ENCODE measurements at regions not wholly inside any gene's neighbourhood (a gene's known extent, or its start where the extent isn't known, plus 50 kb on each side); places are given as distances from the start of the nearest gene placed in this dataset.

DNA sequence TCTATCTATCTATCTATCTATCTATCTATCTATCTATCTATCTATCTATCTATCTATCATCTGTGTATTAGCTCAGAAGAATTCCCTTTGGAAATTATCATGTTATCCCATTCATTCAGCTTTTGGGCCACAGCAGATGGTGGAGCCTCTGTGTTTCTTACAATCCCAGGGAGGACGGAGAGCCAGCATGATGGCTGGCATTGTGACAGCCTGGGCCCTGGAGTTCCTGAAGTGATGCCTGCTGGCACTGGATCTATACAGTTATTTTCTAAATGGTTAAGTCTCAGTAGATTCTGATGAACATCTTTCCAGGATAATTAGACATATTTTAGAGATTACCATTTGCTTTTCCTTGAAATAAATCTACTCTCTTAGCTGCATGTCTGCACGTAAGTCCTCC, 385.4 kb upstream of the NXPH2 start:
- no peak for DNase-seq (ENCODE audit: low read depth in 2 of 2)

DNA sequence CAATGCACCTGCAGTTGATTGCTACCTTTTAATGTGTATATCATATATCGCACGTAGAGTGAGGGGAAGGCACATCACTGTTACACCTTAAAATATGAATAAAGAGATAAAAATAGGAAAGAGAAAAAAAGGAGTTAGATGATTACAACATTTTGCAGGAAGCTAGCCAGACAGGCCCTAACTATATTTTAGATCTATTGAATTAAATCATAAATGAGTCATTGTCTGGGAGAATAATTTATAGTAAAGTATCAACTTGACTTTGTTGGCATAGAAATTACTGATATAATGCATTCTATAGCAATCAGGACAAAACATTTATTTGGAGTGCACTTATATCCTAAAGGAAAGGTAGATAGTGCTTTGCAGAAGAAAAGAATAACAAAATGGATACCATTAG, 384.9 kb upstream of the NXPH2 start:
- no peak for DNase-seq (ENCODE audit: low read depth in 2 of 2)

GRCh38 chr2:139162957-139163356, 382.8 kb upstream of the NXPH2 start:
- DNase-seq (ENCODE audit: low read depth in 2 of 2), result no peak

DNA sequence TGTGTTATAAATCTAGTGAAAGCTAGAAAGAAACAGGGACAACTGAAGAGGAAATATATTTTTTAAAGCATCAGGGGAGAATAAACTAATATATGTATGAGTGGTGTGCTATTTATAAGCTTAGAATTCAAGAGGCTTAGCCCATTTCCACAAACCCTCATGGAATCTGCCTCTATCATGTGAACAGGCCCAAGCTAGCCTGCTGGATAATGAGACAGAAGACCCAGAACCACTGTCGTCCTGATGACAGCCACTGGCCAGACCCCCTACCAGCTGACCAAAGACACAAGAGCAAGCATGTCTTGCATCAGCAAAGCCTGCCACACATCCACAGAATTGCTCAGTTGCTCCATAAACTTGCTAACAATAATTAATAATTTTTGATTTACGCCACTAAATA, 382.3 kb upstream of the NXPH2 start:
- no peak for DNase-seq (ENCODE audit: low read depth in 2 of 2)

DNA sequence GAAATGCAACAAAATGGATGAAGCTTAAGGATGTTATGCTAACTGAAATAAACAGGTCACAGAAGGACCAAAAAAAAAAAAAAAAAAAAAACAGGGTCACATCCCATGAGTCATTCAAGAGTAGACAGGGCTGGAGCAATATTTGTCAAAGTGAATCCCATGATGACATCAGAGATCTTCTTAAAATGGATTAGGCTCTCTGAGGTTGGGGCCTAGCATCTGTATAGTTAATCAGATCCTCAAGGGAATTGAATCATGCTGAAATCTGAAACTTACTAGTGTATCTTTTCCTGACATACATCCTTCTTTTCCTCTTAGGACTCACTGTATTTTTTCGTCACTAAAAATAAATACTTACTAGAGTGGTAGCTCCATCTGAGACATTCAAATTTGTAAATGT, 380.6 kb upstream of the NXPH2 start:
- no peak for DNase-seq (ENCODE audit: low read depth in 2 of 2)

DNA sequence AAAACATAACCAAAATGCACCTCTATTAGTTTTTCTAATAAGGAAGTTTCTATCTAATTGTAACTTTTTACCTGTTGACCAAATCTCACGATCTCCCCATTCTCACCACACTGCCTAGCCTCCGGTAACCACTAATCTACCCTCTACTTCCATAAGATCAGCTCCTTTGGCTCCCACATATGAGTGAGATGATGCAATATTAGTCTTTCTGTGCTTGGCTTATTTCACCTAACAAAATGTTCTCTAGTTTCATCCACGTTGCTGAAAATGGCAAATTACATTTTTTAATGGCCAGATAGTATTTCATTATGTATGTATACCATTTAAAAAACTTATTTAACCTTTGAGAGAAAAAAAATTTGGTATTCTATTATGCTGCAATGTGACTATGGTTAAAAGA, 379.0 kb upstream of the NXPH2 start:
- no peak for DNase-seq (ENCODE audit: low read depth in 2 of 2)

- no peak for DNase-seq (ENCODE audit: low read depth in 2 of 2)
These were observed 376.5 kb upstream of the NXPH2 start for GRCh38 chr2:139156730-139157129.

DNA sequence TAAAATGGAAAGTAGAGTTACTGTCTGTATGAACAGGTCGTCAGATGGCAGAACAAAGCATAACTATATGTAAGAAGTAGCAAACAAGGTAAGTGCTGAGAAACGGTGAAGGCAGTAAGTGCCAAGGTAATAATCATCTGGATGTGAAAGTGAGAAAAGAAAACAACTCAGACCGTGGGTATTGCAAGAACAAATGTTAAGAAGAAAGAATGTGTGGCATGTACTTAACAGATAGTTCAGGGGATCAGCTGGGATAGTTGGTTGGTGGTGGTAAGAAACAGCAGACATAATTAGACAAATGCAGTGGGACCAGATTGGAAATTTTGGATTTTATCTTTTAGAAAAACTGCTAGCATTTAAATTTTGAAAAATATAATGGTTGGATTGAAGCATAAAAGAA, 375.8 kb upstream of the NXPH2 start:
- DNase-seq (ENCODE audit: low read depth in 2 of 2), result no peak

GRCh38 chr2:139142252-139142880, 362.2 kb upstream of the NXPH2 start:
- peak; percentile 3 to 29 for DNase-seq (ENCODE audit: low read depth in 2 of 2)

- DNase-seq (ENCODE audit: low read depth in 2 of 2), result no peak
These were observed 344.1 kb upstream of the NXPH2 start for GRCh38 chr2:139124271-139124670.

- no peak for DNase-seq (ENCODE audit: low read depth in 2 of 2)
These were observed 343.6 kb upstream of the NXPH2 start for GRCh38 chr2:139123795-139124194.

DNA sequence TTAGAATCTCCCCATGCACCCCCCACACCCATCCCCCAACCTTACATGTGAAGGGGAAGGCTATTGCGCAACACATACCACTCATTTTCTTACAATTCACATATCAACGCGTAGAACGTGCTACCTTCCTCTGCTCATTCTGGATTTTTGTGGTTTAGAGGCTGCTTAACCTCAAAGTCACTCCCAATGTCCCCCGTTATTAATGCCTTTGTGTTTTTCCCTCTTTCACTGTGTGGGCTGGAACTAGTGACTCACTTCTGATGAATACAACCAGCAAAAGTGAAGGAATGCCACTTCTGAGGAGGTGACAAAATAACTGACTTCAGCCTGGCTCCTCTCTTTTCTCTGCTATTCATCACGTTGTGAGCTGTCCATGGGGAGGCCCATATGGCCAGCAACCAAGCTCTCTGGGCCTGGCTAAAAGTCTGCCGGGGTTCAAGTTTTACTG, 342.5 kb upstream of the NXPH2 start:
- DNase-seq (ENCODE audit: low read depth in 2 of 2), result no peak

DNA sequence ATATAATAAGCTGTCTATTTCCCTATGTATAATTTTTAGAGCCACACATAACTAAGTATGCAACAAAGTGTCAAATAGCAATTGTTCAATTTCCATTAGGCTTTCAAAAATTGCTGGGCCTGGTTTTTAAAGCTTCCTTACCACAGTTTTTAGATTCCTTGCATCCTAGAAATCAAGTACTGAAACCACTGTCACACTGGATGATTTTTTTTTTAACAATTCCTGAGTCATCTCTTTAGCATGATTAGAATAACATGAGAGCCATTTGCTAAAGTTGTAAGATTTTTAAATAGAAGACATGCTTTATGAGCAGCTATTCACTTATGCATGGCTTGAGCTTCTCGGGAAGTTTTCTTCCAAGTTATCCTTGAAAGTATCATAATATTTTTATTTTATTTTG, 319.5 kb upstream of the NXPH2 start:
- no peak for DNase-seq (ENCODE audit: low read depth in 2 of 2)

DNA sequence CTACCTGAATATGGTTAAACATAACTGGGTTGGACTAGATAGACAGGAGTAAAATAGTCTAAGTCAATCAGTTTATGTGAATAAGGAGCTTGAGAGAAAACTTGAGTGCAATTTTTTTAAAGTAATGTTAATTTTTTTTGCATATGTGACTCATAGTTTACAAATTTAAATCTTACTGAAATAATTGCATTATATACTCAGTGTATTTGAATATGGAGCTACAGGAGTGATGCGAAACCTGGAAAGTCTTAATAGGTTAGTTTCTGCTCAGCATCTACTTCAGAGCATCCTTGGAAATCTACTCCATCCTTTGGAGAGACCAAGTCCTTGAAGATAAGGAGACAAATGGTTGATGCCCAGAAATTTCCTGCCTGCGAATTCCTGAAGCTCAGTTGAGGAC, 318.8 kb upstream of the NXPH2 start:
- DNase-seq (ENCODE audit: low read depth in 2 of 2), result no peak

- no peak for DNase-seq (ENCODE audit: low read depth in 2 of 2)
These were observed 302.9 kb upstream of the NXPH2 start for GRCh38 chr2:139083121-139083520.

DNA sequence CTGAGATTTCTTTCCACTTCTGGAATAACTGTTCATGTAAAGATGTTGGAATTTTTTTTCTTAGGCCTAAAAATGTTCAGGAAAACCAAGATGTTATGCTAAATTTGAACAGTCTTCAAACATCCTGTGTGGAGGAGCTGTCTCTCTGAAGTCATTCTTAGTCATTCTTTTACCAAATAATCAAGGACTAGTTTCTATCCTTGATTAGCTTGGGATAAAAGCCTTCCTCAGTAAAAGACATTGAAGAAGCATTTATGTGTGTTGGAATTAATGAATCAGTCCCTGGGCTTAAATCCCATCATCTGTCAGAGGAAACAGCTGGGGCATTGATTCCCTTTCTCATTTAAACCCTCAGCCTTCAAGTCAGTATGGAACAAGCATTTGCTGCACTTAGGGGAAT, 300.1 kb upstream of the NXPH2 start:
- DNase-seq (ENCODE audit: low read depth in 2 of 2), result no peak

GRCh38 chr2:139079311-139079710, 299.1 kb upstream of the NXPH2 start:
- no peak for DNase-seq (ENCODE audit: low read depth in 2 of 2)

GRCh38 chr2:139078376-139078775, 298.2 kb upstream of the NXPH2 start:
- no peak for DNase-seq (ENCODE audit: low read depth in 2 of 2)

DNA sequence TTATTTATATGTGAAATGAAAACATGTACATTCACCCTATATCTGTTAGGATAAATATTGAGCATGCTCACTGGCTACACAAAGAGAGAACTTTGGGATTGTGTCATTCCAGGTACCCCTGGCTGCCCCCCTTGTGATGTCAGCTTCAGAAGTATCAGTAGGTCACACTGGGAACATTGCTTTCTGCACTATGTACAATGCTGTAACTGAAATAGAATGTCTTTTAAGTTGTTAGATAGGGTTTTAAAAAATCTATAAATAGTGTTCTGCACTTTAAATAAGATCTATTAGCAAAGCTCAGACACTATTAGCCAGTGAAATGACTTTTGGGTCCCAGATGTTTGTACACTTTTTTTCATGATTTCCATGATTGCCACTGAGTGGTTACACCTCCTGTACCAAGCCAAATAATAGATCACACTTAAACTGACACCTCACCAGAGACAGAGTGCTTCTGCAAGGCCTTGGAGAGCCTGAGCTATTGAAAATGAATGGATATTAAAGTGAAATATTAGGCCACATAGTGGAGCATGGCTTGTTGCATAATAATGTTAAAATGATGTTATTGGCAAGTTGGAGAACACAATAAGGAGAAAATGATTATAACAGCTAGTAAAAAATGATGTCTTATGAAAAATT, 297.0 kb upstream of the NXPH2 start:
- no peak for DNase-seq (ENCODE audit: low read depth in 2 of 2)

- no peak for DNase-seq (ENCODE audit: low read depth in 2 of 2)
These were observed 287.7 kb upstream of the NXPH2 start for GRCh38 chr2:139067874-139068273.

DNA sequence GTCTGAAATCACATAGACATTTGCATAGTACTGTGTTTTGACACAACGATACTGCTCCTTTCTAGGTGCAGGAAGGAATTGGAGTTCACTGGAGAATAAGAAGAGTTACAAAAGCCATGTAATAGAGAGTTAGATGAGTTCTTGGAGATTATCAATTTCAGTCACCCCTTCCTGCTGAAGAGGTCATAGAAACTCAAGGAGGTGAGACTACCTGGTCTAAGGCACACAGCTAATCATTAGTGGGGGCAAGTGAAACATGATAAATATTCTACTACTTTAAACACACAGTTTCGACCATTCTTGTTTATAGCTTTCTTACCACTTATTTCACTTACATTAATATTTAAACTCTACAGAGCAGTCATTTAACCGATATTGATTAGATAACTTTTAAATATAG, 286.9 kb upstream of the NXPH2 start:
- DNase-seq (ENCODE audit: low read depth in 2 of 2), result no peak

DNA sequence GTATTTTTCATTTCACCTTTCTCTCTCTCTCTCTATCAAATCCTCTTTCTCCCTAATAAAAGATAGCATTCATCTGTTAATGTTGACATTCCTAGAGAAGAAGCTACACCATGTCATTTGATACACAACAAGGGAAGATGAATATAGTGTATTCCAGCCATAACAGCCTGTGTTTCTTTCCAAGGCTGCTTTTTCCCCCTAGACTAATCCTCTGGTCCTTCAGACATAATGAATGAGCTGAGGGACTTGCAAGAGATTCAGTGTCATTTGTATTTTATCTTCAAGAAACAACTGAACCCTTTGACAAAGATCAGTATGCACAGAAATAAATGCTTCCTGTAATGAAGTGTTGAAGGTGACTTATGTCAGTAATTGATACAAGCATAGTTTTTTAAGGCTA, 284.0 kb upstream of the NXPH2 start:
- DNase-seq (ENCODE audit: low read depth in 2 of 2), result no peak

- DNase-seq (ENCODE audit: low read depth in 2 of 2), result no peak
These were observed 279.4 kb upstream of the NXPH2 start for GRCh38 chr2:139059617-139060016.

DNA sequence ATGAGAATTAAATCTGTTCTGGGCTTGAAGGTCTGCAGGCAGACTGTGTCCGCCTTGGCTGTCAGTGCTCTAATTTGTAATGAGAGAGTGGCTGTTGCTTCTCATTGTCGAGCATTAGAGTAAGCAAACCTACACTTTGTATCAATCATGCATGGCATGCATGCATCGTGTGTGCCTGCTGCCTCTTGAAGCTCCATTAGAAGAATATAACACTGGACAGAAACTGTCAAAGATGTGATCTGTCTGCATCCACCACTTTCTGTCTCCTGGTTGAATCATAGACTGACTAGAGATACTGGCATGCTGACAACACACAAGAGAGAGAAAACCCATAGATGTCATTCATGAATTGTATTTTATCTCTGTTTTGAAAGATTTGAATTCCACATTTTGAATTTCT, 275.0 kb upstream of the NXPH2 start:
- no peak for DNase-seq (ENCODE audit: low read depth in 2 of 2)
